GM18502 (cell line): ENCODE measurements at regions not wholly inside any gene's neighbourhood (a gene's known extent, or its start where the extent isn't known, plus 50 kb on each side); places are given as distances from the start of the nearest gene placed in this dataset.
A peak's percentile ranks its signal among the peaks of the same experiment; 100 is the strongest.
"Not testable (repeated sequence)": the region's sequence is repeated elsewhere in the genome, so short reads cannot be mapped to it uniquely, and the experiment has no call there.

Source experiments
- ATAC-seq: cut with Tn5 transposase; IDR thresholded peaks from one replicate; pipeline ENCODE4 v1.9.1; 2021; ENCODE audit warnings: mild to moderate bottlenecking; ENCODE audit not compliant: unreplicated experiment, poor library complexity

DNA sequence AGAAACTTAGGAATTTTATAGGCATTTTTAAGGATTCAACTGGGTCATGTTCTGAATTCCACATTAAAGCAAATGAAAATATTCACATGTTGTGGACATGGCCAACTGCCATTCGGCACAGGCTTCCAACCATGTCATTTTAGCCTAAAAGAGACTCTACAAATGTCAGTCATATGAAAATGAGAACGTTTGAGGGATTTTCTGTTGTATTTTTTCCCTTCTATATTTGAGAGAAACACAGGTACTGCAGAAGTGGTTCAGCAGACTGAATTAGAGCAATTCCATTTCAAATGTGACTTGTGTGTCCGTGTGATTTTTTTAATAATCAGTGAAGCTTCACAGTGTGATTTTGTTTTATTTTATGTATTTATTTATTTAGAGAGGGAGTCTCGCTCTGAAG, 124.3 kb downstream of the TP53TG3F start:
- ATAC-seq: not testable (repeated sequence)

DNA sequence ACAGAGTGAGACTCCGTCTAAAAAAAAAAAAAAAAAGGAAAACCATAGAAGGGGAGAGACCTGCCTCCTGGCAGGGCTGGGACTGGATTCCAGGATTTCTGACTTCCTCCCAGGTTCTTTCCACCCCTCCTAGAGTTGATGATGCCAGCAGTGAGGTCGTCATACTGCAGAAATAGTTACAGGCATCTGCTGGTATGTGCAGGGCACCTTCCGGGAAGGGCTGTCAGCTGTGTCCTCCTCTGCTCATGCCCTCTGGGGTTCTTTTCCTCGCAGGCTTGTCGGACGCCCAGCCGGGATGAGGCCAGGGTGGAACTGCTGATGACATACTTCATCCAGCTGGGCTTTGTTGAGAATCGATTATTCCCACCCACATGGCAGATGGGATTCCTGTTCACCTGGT, 129.2 kb downstream of the TP53TG3F start:
- ATAC-seq: not testable (repeated sequence)

DNA sequence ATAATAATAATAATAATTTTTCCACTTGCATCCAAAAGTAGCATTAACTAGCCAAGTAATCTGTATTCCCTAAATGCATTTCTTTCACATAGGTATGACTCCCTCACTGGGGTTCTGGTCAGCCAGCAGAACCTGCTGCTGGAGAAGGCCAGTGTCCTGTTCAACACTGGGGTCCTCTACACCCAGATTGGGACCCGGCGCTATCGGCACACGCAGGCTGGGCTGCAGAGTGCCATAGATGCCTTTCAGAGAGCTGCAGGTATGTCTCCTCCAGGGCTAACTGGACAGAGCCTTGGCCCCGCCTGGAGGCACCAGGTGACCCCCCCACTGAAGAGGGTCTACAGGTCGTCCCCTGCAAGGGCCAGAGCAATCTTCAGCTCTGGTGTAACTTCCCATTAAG, 133.9 kb downstream of the TP53TG3F start:
- ATAC-seq: not testable (repeated sequence)

DNA sequence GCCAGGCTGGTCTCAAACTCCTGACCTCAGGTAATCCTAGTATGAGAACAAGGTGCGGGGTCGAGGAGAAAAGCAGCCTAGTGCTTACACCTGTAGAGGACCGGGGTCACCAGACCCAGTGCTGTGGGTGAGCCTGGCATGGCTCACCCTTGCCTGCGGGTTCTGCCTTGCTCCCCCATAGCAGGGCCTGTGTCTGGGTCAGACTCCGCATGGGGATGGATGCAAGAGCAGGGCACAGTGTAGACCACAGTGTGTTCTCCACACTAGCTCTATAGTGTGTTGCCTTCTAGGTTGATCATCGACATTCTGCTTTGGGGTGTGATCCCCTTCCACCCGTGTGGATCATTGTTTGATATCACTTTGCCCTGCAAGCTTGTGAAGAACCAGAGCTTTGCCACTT, 135.7 kb downstream of the TP53TG3F start:
- ATAC-seq: not testable (repeated sequence)

DNA sequence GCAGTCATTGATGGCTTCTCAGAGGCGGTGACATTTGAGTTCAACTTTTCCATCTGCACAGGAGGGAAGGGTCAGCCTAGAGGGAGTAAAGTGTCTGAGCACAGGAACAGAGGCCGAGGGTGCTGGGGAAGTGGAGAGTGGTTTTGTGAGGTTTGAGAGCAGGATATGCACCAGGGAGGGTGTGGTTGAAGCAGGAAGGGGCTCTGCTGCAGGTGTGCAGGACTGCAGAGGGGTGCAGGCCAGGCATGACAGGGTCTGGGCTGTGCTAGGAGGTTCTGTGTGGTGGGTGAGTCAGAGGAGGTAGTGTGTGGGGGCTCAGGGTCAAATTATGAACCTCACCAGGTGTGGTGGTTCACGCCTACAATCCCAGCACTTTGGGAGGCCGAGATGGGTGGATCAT, 141.6 kb downstream of the TP53TG3F start:
- peak; percentile 60 for ATAC-seq

DNA sequence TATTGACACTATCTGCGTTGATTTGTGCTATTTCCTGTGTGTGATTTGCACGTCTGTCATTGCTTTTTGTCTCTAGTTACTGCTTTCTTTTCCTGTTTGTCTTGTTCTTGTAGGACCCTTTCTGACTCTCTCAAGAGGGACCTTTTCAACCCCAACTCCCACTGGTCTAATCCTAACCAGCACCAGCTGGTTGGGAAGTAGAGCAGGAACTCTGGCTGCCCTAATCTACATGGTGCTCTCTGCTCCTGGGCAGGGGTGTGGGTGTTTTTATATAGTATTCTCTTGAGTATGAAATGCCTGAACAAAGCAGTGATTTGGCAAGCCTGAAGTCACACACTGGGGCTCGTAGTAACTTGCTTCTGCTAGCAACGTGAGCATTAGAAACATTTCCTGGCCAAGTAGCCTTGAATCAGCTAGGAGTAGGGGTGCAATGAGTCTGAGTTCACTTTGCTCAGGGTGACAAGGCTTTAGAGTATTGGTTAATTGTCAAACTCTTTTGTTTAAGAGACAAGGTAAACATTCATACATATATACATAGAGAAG, 164.2 kb downstream of the TP53TG3F start:
- ATAC-seq: not testable (repeated sequence)

DNA sequence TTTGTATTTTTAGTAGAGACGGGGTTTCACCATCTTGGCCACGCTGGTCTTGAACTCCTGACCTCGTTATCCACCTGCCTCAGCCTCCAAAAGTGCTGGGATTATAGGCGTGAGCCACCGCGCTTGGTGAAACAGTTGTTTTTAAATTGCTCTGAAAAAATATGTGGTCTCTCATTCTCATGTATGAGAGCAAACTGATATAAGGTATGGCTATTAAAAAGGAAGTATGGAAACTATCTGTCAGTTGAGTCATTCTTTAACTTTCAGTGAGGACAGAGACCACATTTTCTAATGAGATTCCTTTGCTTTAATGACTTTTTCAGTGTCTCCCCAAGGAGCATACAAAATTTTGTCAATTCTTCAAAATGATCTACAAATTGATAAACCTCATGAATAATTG, 169.5 kb downstream of the TP53TG3F start:
- not testable (repeated sequence) for ATAC-seq

DNA sequence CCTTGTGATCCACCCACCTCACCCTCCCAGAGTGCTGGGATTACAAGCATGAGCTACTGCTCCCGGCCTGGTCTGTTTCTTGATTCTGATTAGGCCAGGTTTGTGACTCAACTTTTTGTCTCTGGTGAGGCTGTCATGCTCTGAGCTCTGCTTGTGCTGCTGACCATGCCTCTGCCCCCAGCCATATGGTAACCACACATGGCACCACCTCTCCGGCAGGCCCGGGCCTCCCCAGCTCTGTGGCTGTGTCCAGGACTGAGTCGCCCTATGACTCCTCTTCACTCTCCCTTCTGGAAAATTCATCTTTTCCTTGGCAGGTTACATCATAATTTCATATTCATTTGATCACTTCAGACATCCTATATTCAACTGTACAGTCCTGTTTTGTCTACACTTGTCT, 172.3 kb downstream of the TP53TG3F start:
- ATAC-seq: not testable (repeated sequence)

DNA sequence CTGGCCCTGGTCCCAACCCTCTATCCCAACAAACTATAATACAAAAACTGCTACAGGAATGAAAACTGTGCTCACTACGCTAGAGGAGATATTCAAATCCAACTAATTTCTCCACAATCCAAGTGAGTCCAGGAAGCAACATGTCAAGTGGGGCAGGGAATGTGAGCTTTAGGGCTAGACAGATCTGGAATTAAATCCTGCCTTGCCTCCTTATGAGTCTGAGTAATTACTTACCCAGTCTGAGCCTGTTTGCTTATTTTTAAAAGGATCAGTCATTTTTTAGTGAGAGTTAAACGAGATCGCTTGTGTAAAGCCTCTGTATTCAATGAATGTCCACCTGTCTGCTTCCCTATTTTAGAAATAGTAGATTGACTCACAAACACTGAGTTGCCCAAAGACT, 174.6 kb downstream of the TP53TG3F start:
- not testable (repeated sequence) for ATAC-seq

DNA sequence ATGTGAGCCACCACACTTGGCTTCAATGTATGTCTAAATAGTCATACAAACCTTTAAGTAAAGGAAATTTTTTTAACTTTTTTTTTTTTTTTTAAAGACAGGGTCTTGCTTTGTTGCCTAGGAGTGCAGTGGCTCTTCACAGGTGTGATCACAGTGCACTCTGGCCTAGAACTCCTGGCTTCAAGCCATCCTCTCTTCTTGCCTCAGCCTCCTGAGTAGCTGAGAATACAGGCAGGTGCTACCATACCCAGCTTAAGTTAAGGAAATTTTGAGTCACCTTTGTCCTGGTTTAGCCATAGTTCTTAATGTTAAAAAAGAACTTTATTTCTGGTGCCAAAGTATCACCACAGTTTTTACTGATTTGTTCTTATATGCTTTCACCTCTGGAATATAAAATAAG, 177.3 kb downstream of the TP53TG3F start:
- not testable (repeated sequence) for ATAC-seq

DNA sequence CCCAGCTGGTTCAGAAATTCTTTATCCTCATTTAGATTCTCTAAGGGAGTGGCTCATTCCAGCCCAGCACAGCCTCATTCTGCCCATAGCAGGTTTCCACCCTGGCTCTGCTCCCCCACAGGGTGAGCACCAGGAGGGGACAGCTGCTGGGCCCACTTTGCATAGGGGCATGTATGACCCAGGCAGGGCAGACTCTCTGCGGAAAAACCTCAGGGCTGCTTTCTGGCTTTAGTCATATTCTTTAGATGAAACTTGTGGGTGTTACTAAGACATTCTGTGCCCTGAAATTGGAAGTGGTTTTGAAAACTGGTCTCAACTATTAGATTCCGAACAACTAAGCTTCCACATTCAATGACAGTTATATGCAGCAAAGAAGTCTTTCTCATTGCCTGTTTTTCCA, 183.9 kb downstream of the TP53TG3F start:
- peak; percentile 83 for ATAC-seq

DNA sequence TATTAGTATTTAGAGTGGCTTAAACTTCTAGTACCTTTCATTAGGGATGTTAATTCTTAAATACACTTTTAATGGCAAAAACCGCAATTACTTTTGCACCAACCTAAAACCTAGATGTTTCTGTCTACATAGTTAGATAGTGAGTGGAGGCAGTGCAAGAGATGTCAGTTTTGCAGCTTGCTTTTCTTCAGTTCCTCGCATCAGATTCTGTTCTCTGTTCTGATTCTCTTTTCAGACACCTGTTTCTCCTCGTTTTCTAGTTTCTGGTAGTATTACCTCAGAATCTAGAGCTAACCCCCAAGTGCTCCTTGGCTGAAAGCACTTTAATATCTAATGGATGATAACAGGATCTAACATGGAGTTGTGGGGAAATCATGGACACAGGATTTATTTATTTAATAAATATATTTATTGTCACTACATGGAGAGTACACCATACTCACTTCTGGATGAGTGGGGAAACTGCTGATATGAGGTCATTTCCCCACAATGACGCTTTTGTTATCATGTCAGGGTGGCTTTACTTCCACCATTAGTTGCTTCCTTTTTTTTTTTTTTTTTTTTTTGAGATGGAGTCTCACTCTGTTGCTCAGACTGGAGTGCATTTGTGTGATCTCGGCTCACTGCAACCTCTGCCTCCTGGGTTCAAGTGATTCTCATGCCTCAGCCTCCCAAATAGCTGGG, 184.4 kb downstream of the TP53TG3F start:
- peak; percentile 54 for ATAC-seq

DNA sequence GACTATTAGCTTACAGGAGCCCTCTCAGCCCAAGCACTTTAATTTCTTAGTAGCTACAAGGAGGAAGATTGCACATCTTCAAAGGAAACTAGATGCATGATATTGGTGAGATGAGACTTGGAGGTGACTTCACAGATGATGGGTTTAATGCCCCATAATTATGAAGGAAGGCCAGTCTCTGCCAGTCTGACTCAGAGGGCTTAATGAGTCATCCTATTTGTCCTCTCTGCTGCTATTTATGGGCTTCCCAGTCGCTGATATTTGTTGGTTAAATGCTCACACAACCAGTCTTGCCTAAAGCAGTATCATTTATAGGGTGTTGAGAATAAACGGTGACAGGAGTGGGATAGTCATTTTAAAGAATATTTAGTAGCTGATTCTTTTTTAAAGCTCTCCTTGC, 187.0 kb downstream of the TP53TG3F start:
- not testable (repeated sequence) for ATAC-seq

DNA sequence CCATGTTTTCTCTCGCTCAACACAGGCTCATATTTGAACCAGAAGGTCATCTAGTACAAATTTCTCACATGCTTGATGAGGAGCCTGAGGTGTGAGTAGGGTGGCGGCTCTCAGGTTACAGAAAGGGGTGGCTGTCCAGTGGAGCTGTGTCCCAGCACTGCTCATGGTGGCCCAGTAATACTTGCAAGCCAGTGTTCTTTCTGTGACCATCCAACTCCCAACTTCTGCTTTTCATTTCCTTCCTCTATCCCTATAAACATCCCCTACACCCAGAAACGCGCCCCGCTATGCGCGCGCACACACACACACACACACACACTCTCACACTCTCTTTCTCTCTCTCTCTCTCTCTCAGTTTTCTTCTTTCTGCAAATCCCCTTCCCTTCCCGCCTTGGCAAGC, 196.3 kb downstream of the TP53TG3F start:
- not testable (repeated sequence) for ATAC-seq

DNA sequence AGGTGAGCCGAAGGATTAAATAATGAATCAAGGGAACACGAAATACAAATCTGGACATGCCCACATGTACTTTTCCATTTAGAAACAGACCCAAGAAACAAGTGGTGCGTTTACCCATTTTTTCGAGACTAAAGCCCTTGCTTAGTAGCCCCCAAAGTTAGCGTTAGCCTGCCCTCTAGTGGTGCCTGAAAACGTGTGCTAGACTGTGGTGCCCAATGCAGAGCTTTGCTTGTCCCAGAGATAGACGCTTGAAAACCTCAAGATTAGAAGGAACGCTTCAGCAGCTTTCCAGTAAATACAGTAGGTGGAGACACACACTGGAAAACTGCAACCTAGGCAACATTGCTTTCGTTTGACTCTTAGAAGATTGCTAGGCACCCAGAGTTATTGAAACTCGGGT, 197.0 kb downstream of the TP53TG3F start:
- peak; percentile 72 for ATAC-seq

DNA sequence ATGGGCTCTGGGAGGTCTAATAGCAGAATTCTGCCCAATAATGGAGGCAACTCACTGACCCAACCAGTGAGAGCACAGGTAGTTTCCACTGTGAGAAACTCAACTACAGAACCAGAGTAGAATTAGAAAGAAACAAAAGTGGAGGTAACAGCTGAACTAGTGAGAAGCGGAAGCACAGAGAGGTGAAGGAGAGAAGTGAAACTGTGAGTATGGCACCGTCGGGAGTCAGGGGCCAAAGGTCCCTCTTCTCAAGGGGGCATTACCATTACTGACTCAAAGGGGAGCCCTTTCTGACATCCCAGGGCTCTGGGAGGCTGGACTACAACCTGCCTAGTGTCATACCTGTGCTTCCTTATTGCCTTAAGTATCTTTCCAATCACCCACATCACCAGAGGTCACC, 198.3 kb downstream of the TP53TG3F start:
- ATAC-seq: peak; percentile 50

DNA sequence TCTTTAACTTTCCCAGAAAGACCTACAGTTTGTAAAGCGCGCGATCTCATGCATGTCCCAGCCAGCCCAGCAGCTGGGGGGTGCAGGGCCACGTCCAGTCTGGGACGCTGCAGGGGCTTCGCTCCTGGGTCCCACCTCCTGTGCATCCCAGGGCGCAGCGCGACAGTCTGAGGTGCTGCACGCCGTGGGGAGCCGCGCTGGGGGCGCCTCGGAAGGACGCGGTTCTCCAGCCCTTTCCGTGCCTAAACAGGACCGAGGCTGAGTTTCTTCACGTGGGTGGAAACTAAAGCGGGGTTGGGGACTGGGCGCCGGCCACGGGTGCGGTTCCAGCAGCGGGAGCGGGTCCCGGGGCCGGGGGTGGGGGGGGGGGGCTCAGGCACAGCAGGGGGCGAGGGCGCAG, 221.4 kb downstream of the TP53TG3F start:
- not testable (repeated sequence) for ATAC-seq

DNA sequence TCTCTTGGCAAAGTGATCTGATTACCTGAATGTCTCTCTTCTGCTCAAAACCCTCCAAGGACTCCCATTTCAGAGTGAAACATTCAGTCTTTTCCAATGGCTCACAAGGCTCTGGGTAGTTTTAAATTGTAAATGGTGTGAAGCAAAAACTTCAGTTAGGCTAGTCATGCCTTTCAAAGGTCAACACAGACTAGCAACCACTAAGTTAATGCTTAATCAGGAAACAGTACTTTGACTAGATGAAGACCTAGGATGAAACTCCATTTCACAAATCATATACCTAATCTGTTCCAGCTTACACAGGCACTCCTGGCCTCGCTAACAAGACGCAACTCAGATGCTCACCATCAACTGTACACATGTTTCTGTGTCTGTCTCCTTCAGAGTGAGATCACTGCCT, 240.9 kb downstream of the TP53TG3F start:
- not testable (repeated sequence) for ATAC-seq

DNA sequence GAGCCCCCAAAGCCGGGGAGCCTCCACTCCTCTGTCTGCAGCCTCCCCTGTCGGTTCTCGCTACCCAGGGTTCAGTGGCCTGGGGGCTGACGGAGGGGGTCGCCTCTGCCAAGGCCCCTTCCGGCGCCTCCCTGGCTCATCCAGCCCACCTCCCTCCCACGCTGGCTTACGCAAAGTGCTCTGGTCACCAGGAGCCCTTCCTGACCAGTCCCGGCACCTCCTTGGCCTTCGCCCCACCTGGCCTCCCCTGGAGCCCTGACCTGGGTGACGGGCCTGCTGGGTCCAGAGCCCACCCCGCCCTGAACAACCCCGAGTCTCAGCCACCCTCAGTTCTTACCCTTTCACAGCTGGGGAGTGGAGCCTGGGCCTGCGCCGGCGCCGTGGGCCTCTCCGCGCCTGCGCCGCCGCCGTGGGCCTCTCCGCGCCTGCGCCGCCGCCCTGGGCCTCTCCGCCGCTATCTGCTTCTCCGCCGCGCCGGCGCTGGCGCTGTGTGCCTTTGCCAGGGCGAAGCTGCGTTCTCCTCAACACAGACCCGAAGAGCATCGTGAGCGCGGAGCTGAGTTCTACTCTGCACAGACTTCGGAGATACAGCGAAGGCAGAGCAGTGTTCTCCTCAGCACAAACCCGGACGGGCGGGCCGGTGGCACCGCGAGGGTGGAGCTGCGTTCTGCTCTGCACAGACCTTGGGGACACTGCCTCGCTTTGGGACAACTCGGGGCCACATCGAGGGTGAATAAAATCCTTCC, 247.6 kb downstream of the TP53TG3F start:
- ATAC-seq: not testable (repeated sequence)

DNA sequence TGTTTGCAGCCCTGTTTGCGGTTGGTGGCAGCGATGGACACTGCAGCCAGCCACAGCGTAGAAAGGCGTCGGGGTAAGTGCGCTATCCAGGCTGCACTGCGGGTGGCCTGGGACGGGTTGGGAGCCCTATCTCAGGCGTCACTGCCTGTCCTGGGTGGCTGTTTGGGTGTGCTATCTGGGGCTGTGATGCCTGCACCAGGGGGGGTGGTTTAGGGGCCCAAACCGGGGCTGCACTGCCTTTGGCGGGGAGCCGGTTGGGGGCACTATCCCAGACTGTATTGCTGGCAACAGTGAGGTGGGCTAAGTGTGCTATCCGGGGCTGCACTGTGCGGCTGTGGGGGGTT, 248.2 kb downstream of the TP53TG3F start:
- ATAC-seq: not testable (repeated sequence)

DNA sequence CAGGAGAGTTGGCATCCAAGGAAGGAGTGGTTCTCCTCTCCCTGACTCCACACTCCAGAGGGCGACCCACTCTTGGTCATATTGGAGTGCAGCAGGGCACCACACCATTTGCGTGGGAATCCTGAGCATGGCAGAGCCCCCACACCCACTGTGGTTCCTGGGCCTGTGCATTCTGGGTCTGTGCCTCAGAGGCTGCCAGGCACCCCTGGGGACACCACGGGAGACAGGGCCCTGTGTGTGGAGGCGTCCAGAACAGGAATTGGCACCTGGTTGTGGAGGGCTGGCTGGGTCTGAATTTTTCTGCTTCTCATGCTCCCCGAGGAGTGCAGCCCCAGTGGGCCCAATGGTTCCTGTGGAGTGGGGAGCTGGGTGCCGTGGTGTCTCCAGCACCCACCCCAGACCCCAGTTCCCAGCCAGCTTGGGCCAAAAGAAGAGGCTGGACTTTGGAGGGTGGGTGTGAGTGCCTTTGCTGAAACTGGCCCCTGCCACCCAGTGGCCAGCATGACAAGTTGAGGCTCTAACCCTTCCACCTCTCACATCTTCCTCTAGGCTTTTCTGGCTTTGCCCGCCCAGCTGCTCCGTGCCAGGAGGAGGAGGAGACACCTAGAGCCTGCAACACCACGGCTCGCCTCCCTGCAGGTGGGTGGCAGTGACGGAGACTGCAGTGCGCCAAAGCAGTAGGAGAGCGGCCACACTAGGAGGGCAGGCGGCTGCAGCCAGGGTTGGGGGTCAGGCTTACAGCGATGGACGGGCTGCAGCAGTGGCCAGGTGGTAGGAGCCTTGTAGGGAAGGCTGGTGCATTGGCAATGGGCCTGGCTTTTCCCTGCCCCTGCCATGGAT, 250.7 kb downstream of the TP53TG3F start:
- not testable (repeated sequence) for ATAC-seq
